OCI-LY3 (cell line): ENCODE measurements at regions not wholly inside any gene's neighbourhood (a gene's known extent, or its start where the extent isn't known, plus 50 kb on each side); places are given as distances from the start of the nearest gene placed in this dataset.

Experiments used
- EZH2phosphoT487 ChIP-seq: fragments of 200-600 bp; shearing (Covaris generic); IDR thresholded peaks from 2 replicates; pipeline ENCODE4 v1.6.1; 2018; ENCODE audit warnings: antibody characterized with exemption, mixed run types, low read depth
- TF ChIP-seq, protein P1 (sequence below): fragments of 200-600, 300-600 bp; sonication (generic); IDR thresholded peaks from 2 replicates; pipeline ENCODE4 v1.5.1; 2014; ENCODE audit warnings: antibody characterized with exemption, low read length, low read depth

DNA sequence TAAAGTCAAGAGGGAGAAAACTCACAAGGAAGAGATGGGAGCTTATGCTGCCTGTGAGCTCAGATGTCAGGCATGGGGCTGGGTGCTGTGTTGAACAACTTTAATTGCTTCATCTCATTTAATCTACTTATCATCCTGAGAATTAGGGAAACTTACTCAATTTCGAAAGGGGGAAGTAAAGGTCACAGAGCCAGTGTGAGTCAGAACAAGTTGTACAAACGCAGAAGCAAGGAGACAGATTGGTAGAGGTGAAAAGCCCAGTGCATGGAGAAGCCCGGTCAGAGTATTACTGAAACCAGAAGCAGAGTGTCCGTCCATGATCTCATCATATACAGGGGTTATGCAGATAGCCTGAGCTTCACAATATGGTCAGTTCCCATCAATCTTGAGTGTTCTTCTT lies 281.1 kb upstream of the POU3F3 start:
- TF ChIP-seq, protein P1, sequence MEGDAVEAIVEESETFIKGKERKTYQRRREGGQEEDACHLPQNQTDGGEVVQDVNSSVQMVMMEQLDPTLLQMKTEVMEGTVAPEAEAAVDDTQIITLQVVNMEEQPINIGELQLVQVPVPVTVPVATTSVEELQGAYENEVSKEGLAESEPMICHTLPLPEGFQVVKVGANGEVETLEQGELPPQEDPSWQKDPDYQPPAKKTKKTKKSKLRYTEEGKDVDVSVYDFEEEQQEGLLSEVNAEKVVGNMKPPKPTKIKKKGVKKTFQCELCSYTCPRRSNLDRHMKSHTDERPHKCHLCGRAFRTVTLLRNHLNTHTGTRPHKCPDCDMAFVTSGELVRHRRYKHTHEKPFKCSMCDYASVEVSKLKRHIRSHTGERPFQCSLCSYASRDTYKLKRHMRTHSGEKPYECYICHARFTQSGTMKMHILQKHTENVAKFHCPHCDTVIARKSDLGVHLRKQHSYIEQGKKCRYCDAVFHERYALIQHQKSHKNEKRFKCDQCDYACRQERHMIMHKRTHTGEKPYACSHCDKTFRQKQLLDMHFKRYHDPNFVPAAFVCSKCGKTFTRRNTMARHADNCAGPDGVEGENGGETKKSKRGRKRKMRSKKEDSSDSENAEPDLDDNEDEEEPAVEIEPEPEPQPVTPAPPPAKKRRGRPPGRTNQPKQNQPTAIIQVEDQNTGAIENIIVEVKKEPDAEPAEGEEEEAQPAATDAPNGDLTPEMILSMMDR: no peak
- no peak for TF ChIP-seq EZH2phosphoT487
